ENCODE measurements at regions not wholly inside any gene's neighbourhood (a gene's known extent, or its start where the extent isn't known, plus 50 kb on each side); places are given as distances from the start of the nearest gene placed in this dataset.

DNA sequence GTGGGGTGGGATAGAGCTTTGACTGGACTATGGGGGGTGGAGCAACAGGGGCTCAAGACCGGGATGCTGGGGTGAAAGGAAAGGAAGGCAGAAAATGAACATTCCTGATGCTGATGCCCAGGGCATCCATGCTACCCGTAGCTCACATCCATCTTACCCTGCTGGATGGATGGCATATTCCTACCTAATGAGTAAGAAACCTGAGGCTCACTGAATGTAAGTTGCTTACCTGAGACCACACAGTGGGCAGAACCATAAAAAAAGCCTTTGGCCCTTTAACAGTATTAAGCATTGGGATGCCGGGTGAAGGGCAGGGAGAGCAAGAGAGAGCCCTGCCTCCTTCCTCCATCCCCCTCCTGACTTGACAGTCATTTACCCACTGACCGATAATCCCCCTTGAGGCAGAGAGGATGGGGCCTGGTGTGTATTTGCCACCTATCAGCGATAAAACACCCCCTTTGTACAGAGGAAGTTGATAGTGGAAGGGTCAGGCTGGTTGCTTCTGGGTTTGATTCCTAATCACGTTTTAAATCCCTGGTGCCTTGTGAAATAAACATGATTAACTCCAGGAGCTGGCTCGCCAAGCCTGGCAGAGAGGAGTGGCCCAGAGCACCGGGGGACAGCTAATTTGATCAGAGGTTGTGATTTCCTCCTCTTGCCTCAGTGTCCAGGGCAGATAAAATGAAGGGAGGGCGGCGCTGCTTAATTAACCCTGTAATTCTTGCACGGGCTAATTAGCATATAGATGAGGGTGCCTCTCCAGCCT is 105.9 kb upstream of the HS6ST1 start:
- no peaks in the 10 kb centered on the region; a peak in 1 of 22 replicates for H3K27me3 ChIP-seq
- no peak for TF ChIP-seq Cebpa-rat (IDR thresholded peaks at IDR 0.05)
- H3K9ac ChIP-seq = no peak overlapping the region
- H3K4me3 ChIP-seq = no peak overlapping the region
- H4K20me1 ChIP-seq = no peaks in the 10 kb centered on the region
- H3K27ac ChIP-seq = no peak overlapping the region
- peaks cover 0 to 47% (median 15%) of the 10 kb centered on the region in 10 experiments; a peak in 13 of 20 replicates for H3K4me1 ChIP-seq
- peaks cover 0 to 3% (median 0%) of the 10 kb centered on the region in 11 experiments; a peak in 1 of 22 replicates for H3K36me3 ChIP-seq
- H3K4me2 ChIP-seq = no peak overlapping the region
- H3K9me3 ChIP-seq (replicated peaks in 1 of 11) = peaks cover 27 to 49% (median 41%) of the 10 kb centered on the region in 11 experiments

DNA sequence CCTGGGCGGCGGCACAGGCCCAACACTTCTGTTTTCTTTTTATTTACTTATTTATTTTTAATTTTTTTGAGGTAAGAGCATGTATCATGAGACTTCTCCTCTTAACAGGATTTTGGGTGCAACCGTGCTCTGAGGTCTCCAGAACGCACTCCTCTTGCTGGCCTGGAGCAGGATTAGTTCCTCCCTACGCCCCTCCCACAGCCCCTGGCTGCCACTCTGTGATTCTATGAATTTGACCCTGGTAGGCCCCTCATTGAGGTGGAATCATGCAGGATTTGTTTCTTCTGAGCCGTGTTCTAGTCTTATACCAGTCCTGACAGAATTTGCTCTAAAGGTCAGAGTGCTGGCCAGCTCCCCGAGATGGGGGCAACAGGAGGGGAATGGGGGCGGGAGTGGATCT is 106.5 kb upstream of the HS6ST1 start:
- H3K4me1 ChIP-seq = peaks cover 0 to 44% (median 14%) of the 10 kb centered on the region in 10 experiments; a peak in 13 of 20 replicates
- H3K4me3 ChIP-seq = no peak overlapping the region
- no peak overlapping the region for H3K9ac ChIP-seq
- no peak overlapping the region for H3K27ac ChIP-seq
- no peak overlapping the region for H3K4me2 ChIP-seq
- peaks cover 0 to 3% (median 0%) of the 10 kb centered on the region in 11 experiments; a peak in 1 of 22 replicates for H3K36me3 ChIP-seq
- H4K20me1 ChIP-seq = no peaks in the 10 kb centered on the region
- H3K27me3 ChIP-seq = no peaks in the 10 kb centered on the region; a peak in 1 of 22 replicates
- no peak for TF ChIP-seq Cebpa-rat (IDR thresholded peaks at IDR 0.05)
- peaks cover 28 to 46% (median 41%) of the 10 kb centered on the region in 11 experiments for H3K9me3 ChIP-seq (replicated peaks in 1 of 11)

DNA sequence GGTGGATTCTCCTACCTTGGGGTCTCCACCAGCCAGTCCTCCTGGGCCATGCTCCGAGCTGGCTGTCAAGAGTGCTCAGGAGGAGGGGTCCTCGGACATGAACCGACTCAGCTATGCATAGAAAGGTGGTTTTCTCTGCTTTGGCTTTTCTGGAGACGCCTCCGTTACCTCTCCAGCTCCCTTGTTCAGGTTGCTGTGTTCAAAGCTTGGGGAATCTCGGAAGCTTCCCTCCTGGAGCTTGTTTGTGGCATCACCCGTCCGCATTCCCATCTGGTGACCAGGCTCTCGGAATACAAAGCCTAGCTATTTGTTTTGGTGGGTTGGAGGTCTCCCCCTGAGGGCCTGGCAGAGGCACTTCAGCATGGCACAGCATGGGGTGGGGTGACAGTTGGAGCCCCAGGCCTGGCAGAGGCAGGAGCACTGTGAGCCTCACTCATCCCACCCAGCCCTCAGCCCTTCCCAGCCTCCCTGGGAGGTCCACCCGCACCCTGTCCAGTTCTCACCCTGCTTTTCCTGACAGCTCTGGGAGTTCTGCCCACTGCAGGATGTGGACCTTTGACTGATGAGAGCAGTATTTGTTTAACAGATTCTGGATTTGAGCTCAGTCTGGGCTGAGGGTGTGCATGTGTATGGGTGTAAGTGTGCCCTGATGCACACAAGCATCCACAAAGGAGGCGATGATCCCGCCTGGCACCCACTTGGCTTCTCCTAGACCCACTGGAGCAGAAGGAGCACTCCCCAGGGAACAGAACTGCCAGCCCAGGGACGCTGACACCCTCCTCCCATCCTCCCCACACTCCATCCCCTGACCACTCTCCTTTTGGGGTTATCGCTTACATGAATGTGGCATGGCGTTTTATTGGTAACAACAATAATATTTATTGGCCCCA is 107.3 kb upstream of the HS6ST1 start:
- H3K4me2 ChIP-seq = peak overlapping the region in 3 of 11 experiments; percentile 2 to 31 (median 28); a peak in 4 of 22 replicates
- peaks cover 0 to 37% (median 10%) of the 10 kb centered on the region in 10 experiments; a peak in 13 of 20 replicates for H3K4me1 ChIP-seq
- peaks cover 0 to 3% (median 0%) of the 10 kb centered on the region in 11 experiments; a peak in 1 of 22 replicates for H3K36me3 ChIP-seq
- H3K9ac ChIP-seq = no peak overlapping the region
- no peak for TF ChIP-seq Cebpa-rat (IDR thresholded peaks at IDR 0.05)
- no peaks in the 10 kb centered on the region; a peak in 1 of 22 replicates for H3K27me3 ChIP-seq
- no peaks in the 10 kb centered on the region for H4K20me1 ChIP-seq
- no peak overlapping the region for H3K4me3 ChIP-seq
- peaks cover 30 to 45% (median 39%) of the 10 kb centered on the region in 11 experiments for H3K9me3 ChIP-seq (replicated peaks in 1 of 11)
- H3K27ac ChIP-seq = no peak overlapping the region

DNA sequence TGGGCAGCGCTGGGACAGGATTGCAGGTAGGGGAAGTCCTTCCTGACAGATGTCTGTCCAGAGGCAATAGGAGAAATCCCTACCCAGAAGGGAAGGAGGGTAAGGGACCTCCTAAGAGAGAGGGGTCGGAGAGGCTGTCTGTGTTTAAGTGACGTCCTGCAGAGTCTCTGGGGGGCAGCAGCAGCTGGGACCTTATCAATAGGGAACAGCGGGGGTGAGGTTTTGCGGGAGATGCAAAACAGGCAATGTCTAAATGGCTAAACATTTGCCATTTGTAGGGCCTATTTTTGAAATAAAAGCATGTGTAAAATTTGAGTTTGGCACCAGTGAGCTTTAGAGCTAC is 108.7 kb upstream of the HS6ST1 start:
- Histone ChIP-seq H3K4me2 (peak overlapping the region in 3 of 11 experiments; percentile 2 to 31 (median 25); a peak in 4 of 22 replicates), H3K4me1 (peaks cover 0 to 26% (median 2%) of the 10 kb centered on the region in 10 experiments; a peak in 10 of 20 replicates), H3K27me3 (no peaks in the 10 kb centered on the region; a peak in 1 of 22 replicates)

DNA sequence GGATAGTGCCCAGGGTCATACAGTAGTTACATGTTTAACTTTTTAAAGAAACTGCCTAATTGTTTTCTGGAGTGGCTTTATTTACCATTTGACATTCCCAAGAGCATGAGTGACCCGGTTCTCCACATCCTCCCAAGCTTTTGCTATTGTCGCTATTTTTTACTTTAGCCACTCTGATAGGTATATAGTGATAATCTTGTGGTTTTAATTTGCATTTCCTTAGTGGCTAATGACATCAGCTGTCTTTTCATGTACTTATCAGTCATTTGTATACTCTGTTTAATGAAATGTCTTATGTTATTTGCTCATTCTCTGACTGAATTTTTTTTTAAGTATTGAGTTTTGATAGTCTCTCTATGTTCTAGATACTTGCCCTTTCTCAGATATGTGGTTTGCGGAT is 109.7 kb upstream of the HS6ST1 start:
- no peak overlapping the region for H3K4me3 ChIP-seq
- no peaks in the 10 kb centered on the region for H3K27me3 ChIP-seq
- H3K27ac ChIP-seq = no peak overlapping the region
- H4K20me1 ChIP-seq = no peaks in the 10 kb centered on the region
- peaks cover 0 to 26% (median 2%) of the 10 kb centered on the region in 10 experiments; a peak in 10 of 20 replicates for H3K4me1 ChIP-seq
- no peak for TF ChIP-seq Cebpa-rat (IDR thresholded peaks at IDR 0.05)
- peaks cover 14 to 32% (median 18%) of the 10 kb centered on the region in 11 experiments; a peak in 20 of 22 replicates for H3K9me3 ChIP-seq (replicated peaks in 1 of 11)
- H3K9ac ChIP-seq = no peak overlapping the region
- peak overlapping the region in 3 of 11 experiments; percentile 3 to 31 (median 17); a peak in 2 of 22 replicates for H3K4me2 ChIP-seq
- no peaks in the 10 kb centered on the region for H3K36me3 ChIP-seq

More for the DNA sequence above, 108.7 kb upstream of the HS6ST1 start:
- Histone ChIP-seq H3K4me3 (no peak overlapping the region), H3K9me3 (replicated peaks in 1 of 11) (peaks cover 23 to 43% (median 28%) of the 10 kb centered on the region in 11 experiments), H3K9ac (no peak overlapping the region), H3K27ac (no peak overlapping the region), H3K36me3 (no peaks in the 10 kb centered on the region; a peak in 1 of 22 replicates), H4K20me1 (no peaks in the 10 kb centered on the region)
- no peak for TF ChIP-seq Cebpa-rat (IDR thresholded peaks at IDR 0.05)

DNA sequence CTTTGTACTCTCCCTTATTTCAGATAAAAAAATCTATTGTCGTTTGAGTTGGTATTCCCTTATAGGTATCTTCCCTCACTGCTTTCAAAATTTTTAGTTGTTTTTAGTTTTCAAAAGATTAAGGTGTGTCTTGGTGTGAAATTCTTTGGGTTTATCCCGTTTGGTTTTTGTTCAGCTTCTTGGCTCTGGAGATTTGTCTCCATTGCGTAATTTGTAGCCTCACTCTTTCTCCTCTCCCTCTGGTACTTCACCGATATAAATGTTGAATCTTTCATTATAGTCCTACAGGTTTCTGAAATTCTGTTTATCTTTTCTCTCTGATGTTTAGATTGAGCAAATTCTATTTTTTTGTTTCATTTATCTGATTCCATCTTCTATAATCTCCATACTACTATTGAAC is 113.8 kb upstream of the HS6ST1 start:
- Histone ChIP-seq H3K27me3 (peaks cover 0 to 14% (median 0%) of the 10 kb centered on the region in 11 experiments; a peak in 3 of 22 replicates), H3K9me3 (replicated peaks in 1 of 11) (peaks cover 10 to 32% (median 17%) of the 10 kb centered on the region in 11 experiments; a peak in 19 of 22 replicates), H3K4me1 (peaks cover 14 to 48% (median 35%) of the 10 kb centered on the region in 10 experiments), H3K4me2 (no peak overlapping the region), H3K4me3 (no peak overlapping the region), H3K36me3 (no peaks in the 10 kb centered on the region), H4K20me1 (no peaks in the 10 kb centered on the region), H3K27ac (no peak overlapping the region), H3K9ac (no peak overlapping the region)
- no peak; a peak in 1 of 22 replicates for TF ChIP-seq Cebpa-rat (IDR thresholded peaks at IDR 0.05)

DNA sequence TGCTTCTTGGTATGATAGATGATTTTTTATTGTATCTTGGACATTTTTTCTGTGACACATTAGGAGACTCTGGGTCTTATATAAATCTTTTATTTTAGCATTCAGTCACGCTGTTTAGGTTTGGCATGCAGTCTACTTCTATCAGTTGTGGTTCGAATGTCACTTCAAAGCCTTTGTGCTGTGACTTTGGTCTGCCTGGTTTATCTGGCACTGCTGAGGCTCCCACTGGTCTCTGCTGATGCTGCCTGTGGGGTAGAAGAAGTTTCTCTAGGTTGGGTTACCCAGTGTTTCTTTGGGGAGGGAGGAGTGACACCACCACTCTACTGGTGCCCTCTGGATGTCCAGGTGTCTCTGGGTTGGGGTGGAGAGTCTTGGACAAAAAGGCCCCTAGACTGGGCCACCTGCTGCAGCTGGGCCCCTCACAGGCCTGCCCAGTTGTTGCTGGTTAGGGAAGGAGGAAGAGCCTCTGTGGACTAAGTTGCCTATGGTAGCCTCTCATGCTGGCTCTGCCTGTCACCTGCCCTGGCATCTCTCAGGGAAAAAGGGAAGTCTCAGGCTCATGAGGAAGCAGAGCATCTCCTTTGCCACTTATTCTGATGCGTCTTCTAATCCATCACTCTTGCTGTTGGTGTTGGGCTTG is 115.4 kb upstream of the HS6ST1 start:
- Histone ChIP-seq H3K27ac (no peak overlapping the region), H3K36me3 (no peaks in the 10 kb centered on the region), H3K4me1 (peaks cover 21 to 52% (median 51%) of the 10 kb centered on the region in 10 experiments), H4K20me1 (no peaks in the 10 kb centered on the region), H3K9ac (no peak overlapping the region), H3K4me2 (peak overlapping the region in 8 of 11 experiments; percentile 2 to 100 (median 96); a peak in 12 of 22 replicates), H3K27me3 (peaks cover 0 to 14% (median 0%) of the 10 kb centered on the region in 11 experiments; a peak in 3 of 22 replicates), H3K4me3 (no peak overlapping the region), H3K9me3 (replicated peaks in 1 of 11) (peaks cover 7 to 31% (median 14%) of the 10 kb centered on the region in 11 experiments; a peak in 19 of 22 replicates)
- TF ChIP-seq Cebpa-rat (IDR thresholded peaks at IDR 0.05) = no peak

All from BLaER1 treated with 17β-estradiol and CSF1 and Interleukin-3, amounts not matched to agents 10 nM and 100 nM (cell line).